GM12865 (cell line): ENCODE measurements at regions not wholly inside any gene's neighbourhood (a gene's known extent, or its start where the extent isn't known, plus 50 kb on each side); places are given as distances from the start of the nearest gene placed in this dataset.
"Not testable (repeated sequence)": the region's sequence is repeated elsewhere in the genome, so short reads cannot be mapped to it uniquely, and the experiment has no call there.

Experiments used
- DNase-seq: peaks from one replicate; pipeline ENCODE4 v3.0.0; 2010; ENCODE audit warnings: low read depth
- H3K4me3 ChIP-seq: 2 replicates; pipeline ENCODE4 v1.5.1; 2011; ENCODE audit warnings: mild to moderate bottlenecking, low read depth, low read length, control low read depth
- CTCF ChIP-seq: IDR thresholded peaks from 2 replicates; pipeline ENCODE4 v1.5.1; 2011; ENCODE audit warnings: low read length, control low read depth, low read depth, inconsistent platforms; ENCODE audit not compliant: insufficient read depth; ENCODE audit errors: missing control alignments

- DNase-seq: no peak
- no peak overlapping the region for H3K4me3 ChIP-seq
- no peak for TF ChIP-seq CTCF
Measured at GRCh38 chr17:16888413-16889087, 83.4 kb downstream of the TNFRSF13B start.

GRCh38 chr17:16887523-16888095 lies 84.3 kb downstream of the TNFRSF13B start:
- DNase-seq: no peak
- no peak for TF ChIP-seq CTCF
- H3K4me3 ChIP-seq: no peak overlapping the region

GRCh38 chr17:16886655-16887322 lies 85.1 kb downstream of the TNFRSF13B start:
- no peak overlapping the region for H3K4me3 ChIP-seq
- peak; percentile 56 for DNase-seq

GRCh38 chr17:16885204-16885603 lies 86.7 kb downstream of the TNFRSF13B start:
- not testable (repeated sequence) for DNase-seq, H3K4me3 ChIP-seq

More at GRCh38 chr17:16886655-16887322, 85.1 kb downstream of the TNFRSF13B start:
- TF ChIP-seq CTCF: no peak

GRCh38 chr17:16882926-16883265 lies 89.0 kb downstream of the TNFRSF13B start:
- DNase-seq, H3K4me3 ChIP-seq: not testable (repeated sequence)

GRCh38 chr17:16882243-16882925 lies 89.5 kb downstream of the TNFRSF13B start:
- H3K4me3 ChIP-seq: no peak overlapping the region
- no peak for TF ChIP-seq CTCF
- no peak for DNase-seq

- no peak for DNase-seq
- TF ChIP-seq CTCF: no peak
- no peak overlapping the region for H3K4me3 ChIP-seq
Measured at GRCh38 chr17:16881239-16881924, 90.5 kb downstream of the TNFRSF13B start.
